G401 (cell line): ENCODE measurements at regions not wholly inside any gene's neighbourhood (a gene's known extent, or its start where the extent isn't known, plus 50 kb on each side); places are given as distances from the start of the nearest gene placed in this dataset.
"Not testable (repeated sequence)": the region's sequence is repeated elsewhere in the genome, so short reads cannot be mapped to it uniquely, and the experiment has no call there.

Experiments used
- DNase-seq: peaks from one replicate; pipeline ENCODE4 v3.0.0-alpha.2; 2015; ENCODE audit warnings: low spot score
- in situ Hi-C: cut with HindIII; loops from 2 replicates; pipeline ENCODE4 v1.10.0; 2016; ENCODE audit warnings: low sequenced_read_pairs, mixed read lengths

DNA sequence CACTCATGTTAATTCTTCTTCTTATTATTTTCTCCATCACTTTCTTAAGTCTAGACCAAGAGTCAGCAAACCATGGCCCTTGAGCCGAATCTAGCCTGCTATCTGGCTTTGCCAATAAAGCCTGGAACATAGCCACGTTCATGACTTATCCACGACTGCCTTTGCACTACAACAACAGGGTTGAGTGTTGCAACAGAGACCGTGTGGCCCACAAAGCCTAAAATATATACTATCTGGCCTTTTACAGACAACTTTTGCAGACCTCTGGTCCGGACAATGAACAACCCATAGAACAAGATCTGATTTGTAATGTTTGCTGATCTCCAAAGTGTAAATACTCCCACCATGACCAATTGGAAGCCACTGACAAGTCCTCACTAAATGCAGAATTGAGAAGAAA lies 140.5 kb upstream of the CDYL start:
- DNase-seq = no peak
- in situ Hi-C loops = no loop called here

DNA sequence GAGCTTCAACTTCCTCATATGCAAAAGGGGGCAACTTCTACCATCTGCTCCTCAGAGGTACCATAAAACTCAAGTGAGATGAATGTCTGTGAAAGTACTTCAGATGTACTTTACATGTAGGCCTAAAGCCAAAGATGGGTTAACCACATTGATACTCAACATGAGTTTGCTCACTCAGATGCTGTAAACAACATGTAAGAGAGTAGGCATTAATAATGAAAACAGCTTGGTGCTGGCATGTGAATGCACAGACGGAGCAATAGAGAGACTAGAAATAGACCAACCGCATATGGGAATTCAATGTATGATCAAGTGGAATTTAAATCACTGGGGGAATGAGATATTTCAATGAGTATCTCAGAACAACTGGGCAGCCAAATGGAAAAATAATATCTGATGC lies 143.8 kb upstream of the CDYL start:
- in situ Hi-C loops = no loop called here
- DNase-seq = no peak

- DNase-seq, in situ Hi-C loops: not testable (repeated sequence)
Measured at GRCh38 chr6:4629789-4630188, 146.4 kb upstream of the CDYL start.

DNA sequence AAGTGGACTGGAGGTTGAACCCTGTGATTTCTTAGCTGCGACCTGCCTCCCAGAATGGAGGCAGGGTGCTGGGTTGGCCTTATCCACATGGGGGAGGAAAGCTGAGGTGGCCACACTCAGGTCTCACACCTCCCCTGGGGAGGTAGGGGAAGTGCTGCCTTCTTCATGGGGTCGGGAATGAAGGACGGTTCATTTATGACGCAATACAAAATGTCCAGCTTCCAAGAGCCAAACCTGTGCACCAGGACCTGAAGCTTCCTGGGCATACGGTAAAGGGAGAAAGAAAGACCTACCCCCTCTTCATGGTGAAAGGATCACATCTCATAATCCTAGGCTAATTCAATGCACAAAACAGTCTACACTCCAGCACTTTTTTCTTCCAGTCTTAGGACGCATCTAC lies 150.6 kb upstream of the CDYL start:
- in situ Hi-C loops = no loop called here
- DNase-seq = no peak

DNA sequence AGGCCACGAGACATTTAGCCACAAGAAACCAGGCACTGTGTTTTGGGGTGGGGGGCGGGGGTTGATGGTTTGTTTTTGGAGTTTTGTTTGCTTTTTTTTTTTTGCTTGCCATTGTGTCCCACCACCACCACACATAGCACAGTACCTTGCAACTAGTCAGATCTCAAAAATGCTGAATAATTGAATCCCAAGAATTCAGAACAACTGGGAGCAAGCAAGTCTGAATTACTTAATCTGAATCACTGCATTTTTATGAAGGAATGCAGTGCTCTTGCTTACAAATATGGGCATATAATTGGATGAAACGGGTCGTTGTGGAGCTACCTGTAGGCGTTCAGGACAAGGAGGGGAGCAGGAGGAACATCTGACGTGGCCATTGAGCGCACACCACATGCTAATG lies 151.5 kb upstream of the CDYL start:
- no peak for DNase-seq
- in situ Hi-C loops = no loop called here

DNA sequence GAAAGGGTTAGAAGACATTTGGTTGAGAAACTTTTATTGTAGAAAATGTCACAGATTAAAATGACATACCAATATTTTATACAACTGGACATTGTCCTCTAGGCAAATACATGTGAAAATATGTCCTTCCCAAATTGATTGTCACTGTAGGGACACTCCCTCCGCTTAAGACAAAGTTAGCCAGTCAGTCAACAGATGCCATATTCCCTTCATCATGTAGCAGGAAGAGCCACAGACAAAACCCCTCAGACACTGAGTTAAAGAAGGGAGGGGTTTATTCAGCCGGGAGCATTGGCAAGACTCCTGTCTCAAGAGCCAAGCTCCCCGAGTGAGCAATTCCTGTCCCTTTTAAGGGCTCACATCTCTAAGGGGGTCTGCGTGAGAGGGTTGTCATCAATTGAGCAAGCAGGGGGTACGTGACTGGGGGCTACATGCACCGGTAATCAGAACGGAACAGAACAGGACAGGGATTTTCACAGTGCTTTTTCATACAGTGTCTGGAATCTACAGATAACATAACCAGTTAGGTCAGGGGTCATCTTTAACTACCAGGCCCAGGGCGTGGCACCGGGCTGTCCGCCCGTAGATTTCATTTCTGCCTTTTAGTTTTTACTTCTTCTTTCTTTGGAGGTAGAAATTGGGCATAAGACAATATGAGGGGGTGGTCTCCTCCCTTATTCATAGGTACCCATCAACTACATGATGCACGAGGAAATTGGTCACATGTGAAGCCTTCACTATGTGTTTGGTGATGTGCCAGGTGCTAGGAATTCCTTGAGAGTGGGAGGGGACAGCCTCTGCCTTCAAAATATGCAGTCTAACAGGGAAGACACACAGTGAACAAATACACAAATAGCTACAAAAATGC lies 155.7 kb upstream of the CDYL start:
- DNase-seq = no peak
- in situ Hi-C loops = no loop called here

- DNase-seq = no peak
- in situ Hi-C loops = no loop called here
Measured at GRCh38 chr6:4616311-4616710, 159.9 kb upstream of the CDYL start.

GRCh38 chr6:4615891-4616290 lies 160.3 kb upstream of the CDYL start:
- in situ Hi-C loops = no loop called here
- DNase-seq = no peak

- no peak for DNase-seq
- in situ Hi-C loops = no loop called here
Measured at GRCh38 chr6:4615231-4615630, 161.0 kb upstream of the CDYL start.

- in situ Hi-C loops = no loop called here
- DNase-seq = no peak
Measured at GRCh38 chr6:4614637-4615036, 161.6 kb upstream of the CDYL start.

GRCh38 chr6:4613795-4614194 lies 162.4 kb upstream of the CDYL start:
- DNase-seq = no peak
- in situ Hi-C loops = no loop called here

DNA sequence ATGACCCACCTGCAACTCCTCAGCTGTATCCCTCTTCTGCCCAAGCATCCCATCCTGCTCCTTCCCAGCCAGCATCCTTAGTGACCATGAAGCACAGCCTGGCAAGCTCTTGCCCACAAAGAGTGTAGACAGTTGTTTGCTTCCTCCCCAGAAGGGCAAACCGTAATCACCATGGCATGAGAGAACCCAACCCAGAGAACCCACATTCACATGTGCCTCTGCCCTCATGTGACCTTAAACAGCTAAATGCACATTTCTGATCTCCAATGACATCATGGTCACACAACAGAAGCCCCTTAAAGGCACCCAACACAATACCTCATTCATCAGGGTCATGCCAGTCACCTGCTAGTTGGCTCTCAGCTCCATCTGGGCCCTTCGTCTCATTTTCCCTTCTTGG lies 162.8 kb upstream of the CDYL start:
- no peak for DNase-seq
- in situ Hi-C loops = no loop called here

DNA sequence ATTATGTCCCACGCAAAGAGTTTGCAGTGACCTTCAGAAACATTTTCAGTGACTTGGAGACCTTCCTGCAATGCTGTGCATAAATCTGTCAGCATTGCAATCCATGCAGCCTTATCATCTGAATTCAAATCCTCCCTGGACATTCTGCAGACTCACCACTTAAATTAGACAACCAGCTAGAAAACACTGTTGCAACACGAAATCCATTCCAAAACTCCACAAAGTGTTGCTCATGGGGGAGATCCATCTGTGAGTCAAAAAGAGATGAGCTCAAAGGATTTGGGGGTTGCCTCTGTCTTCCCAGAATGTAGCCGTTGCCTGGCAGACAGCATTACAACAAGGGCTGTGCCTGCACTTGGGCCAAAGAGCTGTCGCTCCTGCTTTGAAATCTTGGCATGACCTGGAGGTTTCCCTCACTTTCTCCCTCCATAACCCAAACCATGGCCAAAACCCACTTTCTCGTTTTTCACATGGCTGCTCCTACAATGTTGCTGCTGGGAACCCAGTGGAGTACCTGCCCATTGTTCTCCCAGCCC lies 163.5 kb upstream of the CDYL start:
- peak; percentile 68 for DNase-seq
- in situ Hi-C loops = no loop called here

- in situ Hi-C loops = no loop called here
- no peak for DNase-seq
Measured at GRCh38 chr6:4611429-4612129, 164.6 kb upstream of the CDYL start.

- DNase-seq = no peak
- in situ Hi-C loops = no loop called here
Measured at GRCh38 chr6:4610256-4610655, 165.9 kb upstream of the CDYL start.

- DNase-seq = no peak
- in situ Hi-C loops = no loop called here
Measured at GRCh38 chr6:4608361-4609115, 167.7 kb upstream of the CDYL start.

- in situ Hi-C loops = no loop called here
- peak; percentile 24 for DNase-seq
Measured at GRCh38 chr6:4607793-4608192, 168.4 kb upstream of the CDYL start.

GRCh38 chr6:4606821-4607704 lies 169.1 kb upstream of the CDYL start:
- DNase-seq = peak; percentile 98
- in situ Hi-C loops = no loop called here

- in situ Hi-C loops = no loop called here
- peak; percentile 29 for DNase-seq
Measured at GRCh38 chr6:4606016-4606415, 170.2 kb upstream of the CDYL start.
